ENCODE measurements at regions not wholly inside any gene's neighbourhood (a gene's known extent, or its start where the extent isn't known, plus 50 kb on each side); places are given as distances from the start of the nearest gene placed in this dataset.
"Not testable (repeated sequence)": the region's sequence is repeated elsewhere in the genome, so short reads cannot be mapped to it uniquely, and the experiment has no call there.

DNA sequence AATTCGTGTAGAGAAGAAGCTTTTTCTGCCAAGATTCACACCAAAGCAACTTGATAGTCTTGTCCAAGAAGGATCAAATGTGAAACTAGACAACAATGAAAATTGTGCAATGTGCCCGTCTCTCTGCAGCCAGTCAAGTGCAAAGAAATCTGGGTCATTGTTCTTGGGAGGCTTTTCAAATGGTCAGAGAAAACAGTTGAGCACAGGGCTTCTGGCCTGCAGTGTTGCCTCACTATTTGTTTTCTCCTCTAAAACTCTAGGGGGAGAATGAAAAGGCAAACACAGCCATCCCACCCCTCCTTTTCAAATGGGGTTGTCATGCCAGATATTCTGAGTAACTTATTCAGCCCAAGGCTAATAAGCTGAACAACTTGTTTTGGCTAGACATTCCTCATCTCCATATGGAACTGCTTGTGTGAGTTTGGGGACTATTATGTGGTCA lies 417.6 kb upstream of the CDIN1 start:
- no peak for DNase-seq (ENCODE audit: low read depth in 3 of 3, low spot score in 1 of 3)

GRCh38 chr15:36163983-36164382 lies 415.4 kb upstream of the CDIN1 start:
- not testable (repeated sequence) for DNase-seq (ENCODE audit: low read depth in 3 of 3, low spot score in 1 of 3)

DNA sequence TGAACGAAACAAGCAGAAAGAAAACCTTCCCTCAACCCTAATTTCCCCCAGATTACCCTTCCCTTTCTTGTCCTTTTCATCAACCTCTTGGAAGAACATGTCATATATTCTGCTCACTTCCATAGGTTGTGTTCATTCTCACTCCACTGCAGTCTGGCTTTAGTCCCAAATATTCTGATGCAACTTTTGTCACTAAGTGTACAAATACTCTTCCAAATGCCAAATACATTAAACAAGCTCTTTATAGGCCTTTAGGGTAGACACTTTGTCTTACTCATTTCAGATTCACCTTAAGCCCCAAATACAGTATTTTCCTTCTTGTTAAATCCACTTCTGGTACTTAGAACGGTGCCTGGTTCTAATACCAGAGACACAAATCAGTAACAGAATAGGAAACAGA lies 406.5 kb upstream of the CDIN1 start:
- DNase-seq (ENCODE audit: low read depth in 3 of 3, low spot score in 1 of 3): no peak

GRCh38 chr15:36175186-36175740 lies 404.2 kb upstream of the CDIN1 start:
- no peak for DNase-seq (ENCODE audit: low read depth in 3 of 3, low spot score in 1 of 3)

DNA sequence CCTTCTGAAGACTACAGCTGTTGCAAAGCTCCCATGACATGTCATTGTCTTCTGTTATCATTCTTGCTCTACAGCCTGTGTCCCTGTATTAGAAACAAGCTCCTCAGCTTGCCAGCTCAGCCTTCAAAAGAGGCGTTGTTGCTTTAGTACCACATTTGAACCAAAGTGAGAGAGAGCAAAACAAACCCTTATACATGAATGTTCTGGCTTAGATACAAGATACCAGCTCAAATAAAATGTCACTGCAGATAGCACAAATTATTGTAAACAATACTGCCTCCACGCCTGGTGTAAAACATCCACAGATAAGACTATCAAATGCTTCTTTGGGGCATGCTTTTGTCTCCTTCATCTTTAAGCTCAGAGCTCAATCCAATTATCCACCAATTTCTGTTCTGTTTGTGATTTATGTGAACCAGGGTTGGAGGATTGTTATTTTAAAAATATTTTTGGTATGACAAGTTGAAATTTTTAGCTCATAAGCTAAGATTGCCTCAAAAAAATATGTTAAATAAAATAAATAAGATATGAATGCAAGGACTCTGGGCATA lies 403.6 kb upstream of the CDIN1 start:
- no peak for DNase-seq (ENCODE audit: low read depth in 3 of 3, low spot score in 1 of 3)

DNA sequence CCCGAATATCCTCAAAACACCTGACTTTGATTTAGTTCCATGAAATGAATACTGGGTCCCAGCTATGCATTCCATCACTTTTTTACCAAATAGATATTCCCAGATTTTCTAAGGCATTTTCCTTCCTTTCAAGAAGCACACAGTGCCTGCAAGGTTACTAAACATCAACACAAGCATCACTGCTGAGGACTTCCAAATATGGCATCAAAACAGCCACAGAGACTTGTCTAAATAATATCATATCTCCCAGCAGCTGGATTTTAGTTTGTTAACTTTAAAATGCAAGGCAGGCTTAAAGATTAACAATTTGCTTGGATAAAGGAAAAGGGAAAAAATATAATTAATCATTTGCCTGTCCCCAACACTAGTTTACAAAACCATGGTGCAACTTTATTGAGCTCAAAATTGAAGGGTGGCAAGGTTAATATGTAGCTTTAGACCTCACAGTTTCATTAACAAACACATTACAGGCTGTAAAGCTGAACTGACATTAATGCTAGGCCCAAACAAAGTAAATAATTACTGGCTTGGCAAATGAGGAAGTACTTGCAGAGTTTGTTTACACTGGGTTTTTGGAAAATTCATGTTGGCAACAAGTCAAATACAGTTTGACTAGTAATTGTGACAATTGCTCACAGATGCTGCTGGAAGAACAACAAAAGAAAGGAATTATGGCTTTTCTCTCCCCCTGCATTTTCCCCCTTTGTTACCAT lies 401.7 kb upstream of the CDIN1 start:
- DNase-seq (ENCODE audit: low read depth in 3 of 3, low spot score in 1 of 3): no peak

DNA sequence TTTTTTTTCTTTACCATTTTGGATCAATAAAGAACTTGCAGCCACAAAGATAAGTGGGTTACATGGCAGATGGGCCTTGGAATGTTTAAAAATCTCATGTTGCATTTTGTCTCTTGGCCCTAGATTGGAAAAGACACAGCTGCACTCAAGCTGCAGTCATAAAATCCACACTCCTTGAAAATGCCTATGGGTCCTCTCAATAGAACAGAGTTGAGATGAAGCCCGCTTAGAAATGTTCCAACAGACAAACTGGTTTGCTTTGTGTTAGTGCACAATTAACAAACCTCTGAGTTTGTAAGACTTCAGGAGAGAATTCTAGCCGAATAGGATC lies 401.2 kb upstream of the CDIN1 start:
- no peak for DNase-seq (ENCODE audit: low read depth in 3 of 3, low spot score in 1 of 3)

GRCh38 chr15:36183201-36183600 lies 396.2 kb upstream of the CDIN1 start:
- no peak for DNase-seq (ENCODE audit: low read depth in 3 of 3, low spot score in 1 of 3)

GRCh38 chr15:36185438-36185837 lies 394.0 kb upstream of the CDIN1 start:
- no peak for DNase-seq (ENCODE audit: low read depth in 3 of 3, low spot score in 1 of 3)

DNA sequence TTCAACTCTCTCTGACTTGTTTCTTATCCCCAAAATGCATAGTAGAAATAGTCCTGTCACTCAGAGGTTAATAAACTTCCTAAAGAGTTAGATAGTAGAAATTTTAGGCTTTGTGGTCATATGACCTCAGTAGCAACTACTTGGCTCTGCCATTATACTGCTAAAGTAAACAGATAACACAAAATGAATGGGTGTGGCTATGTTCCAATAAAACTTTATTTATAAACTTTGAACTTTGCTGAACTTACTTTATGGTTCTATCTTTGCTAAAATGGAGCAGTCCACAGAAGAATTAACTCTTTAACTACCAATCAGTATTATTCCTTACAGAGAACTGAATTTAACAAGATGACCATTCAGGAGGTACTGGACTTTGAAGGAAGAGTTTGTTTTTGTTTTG lies 393.6 kb upstream of the CDIN1 start:
- no peak for DNase-seq (ENCODE audit: low read depth in 3 of 3, low spot score in 1 of 3)

- no peak for DNase-seq (ENCODE audit: low read depth in 3 of 3, low spot score in 1 of 3)
Measured at GRCh38 chr15:36186376-36186775, 393.1 kb upstream of the CDIN1 start.

DNA sequence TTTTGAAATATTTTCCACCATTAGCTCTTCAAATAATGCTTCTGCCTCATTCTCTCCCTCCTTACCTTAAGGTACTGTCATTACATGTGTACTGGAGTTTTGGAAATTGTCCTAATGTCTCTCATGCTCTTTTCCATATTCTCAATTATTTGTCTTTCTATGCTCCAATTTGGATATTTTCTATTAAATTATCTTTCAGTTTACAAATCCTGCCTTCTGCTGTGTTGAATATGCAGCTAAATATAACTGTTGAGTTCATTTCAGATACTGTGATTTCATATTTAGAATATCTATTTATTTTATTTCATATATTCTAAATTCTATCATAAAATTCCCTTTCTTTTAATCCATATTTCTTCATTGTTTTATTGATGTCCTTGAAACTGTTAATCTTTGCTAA lies 388.0 kb upstream of the CDIN1 start:
- no peak for DNase-seq (ENCODE audit: low read depth in 3 of 3, low spot score in 1 of 3)

- DNase-seq (ENCODE audit: low read depth in 3 of 3, low spot score in 1 of 3): not testable (repeated sequence)
Measured at GRCh38 chr15:36195361-36196007, 383.9 kb upstream of the CDIN1 start.

- no peak for DNase-seq (ENCODE audit: low read depth in 3 of 3, low spot score in 1 of 3)
Measured at GRCh38 chr15:36208868-36209582, 370.4 kb upstream of the CDIN1 start.

DNA sequence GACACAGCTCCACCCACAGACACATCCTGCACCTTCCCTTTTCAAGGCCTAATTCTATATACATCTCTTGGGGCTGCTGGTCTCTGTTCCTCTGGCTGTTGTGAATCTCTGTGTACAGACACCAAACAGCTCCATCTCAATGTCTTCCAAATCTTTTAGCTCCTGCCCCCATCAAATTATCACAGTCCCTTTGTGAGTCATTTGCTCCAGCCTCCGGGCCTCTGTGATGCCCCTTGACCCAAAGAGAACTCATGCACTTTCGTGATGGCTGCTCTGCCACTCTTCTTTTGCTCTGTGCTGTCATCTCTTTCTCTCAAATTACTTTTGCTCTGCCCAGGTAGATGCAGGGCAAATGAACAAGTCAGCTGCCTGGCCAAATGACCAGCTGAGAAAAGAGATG lies 369.0 kb upstream of the CDIN1 start:
- no peak for DNase-seq (ENCODE audit: low read depth in 3 of 3, low spot score in 1 of 3)

GRCh38 chr15:36218322-36218721 lies 361.1 kb upstream of the CDIN1 start:
- no peak for DNase-seq (ENCODE audit: low read depth in 3 of 3, low spot score in 1 of 3)

DNA sequence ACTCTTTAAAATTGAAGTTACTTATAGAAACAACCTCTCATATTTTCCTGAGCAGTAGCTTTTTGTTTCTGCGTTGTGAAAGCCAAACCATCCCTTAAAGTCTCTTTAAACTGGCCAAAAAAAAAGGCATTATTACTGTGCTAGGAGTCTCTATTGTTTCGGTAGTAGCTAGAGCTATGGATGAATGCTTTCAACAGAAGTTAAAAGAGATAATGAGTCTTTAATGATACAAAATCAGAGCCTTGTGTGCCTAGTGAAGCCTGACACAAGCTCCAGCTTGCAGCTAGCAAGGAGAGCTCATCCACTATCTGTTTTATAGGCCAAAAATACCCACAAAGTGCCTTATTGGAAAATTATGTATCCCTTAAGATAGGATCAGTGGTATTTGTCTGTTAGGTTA lies 360.4 kb upstream of the CDIN1 start:
- no peak for DNase-seq (ENCODE audit: low read depth in 3 of 3, low spot score in 1 of 3)

DNA sequence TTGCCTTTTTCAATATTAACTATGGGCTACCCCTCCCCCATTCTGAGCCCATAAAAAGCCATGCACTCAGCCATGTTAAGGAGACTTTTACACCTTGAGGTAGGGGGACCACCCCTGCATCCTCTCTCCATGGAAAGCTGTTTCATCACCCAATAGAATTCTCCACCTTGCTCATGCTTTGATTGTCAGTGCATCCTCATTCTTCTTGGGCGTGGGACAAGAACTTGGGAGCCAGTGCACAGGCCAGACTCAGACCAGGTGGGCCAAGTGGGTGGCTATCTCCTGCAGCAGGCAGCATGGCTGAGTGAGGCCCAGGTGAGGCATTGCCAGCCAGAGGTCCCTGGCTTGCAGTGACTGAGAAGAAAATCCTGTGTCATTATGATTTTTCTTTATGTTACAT lies 357.4 kb upstream of the CDIN1 start:
- no peak for DNase-seq (ENCODE audit: low read depth in 3 of 3, low spot score in 1 of 3)

- DNase-seq (ENCODE audit: low read depth in 3 of 3, low spot score in 1 of 3): no peak
Measured at GRCh38 chr15:36230776-36231175, 348.6 kb upstream of the CDIN1 start.

DNA sequence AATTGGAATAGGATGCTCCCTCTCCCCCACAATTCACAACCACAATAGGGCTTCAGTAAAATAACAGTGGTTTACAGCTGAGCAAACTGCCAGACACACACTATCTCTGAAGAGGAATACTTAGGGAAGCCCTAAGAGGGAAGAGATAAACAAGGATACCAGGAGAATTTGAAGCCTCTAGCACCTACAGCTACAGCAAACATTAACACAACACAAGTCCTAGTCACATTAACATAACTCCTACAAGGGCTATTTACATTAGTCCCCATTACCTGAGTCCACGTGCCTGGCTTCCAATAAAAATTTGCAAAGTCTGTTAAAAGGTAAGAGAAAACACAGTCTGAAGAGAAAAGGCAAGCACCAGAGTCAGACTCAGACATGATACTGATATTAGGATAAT lies 346.9 kb upstream of the CDIN1 start:
- no peak for DNase-seq (ENCODE audit: low read depth in 3 of 3, low spot score in 1 of 3)

- no peak for DNase-seq (ENCODE audit: low read depth in 3 of 3, low spot score in 1 of 3)
Measured at GRCh38 chr15:36234743-36235142, 344.7 kb upstream of the CDIN1 start.

DNA sequence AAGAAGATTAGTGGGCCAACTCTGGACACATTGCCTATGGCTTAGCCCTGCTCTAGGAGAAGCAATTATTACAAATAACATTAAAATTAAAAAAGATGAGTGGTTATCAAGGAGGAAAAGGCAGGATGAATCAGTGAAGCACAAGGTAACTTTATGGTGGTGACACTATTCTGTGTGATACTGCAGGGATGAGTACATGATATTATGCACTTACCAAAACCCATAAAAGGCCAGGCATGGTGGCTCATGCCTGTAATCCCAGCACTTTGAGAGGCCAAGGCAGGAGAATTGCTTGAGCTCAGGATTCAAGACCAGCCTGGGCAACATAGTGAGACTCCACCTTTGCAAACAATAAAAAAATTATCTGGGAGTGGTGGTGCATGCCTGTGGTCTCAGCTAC lies 344.3 kb upstream of the CDIN1 start:
- no peak for DNase-seq (ENCODE audit: low read depth in 3 of 3, low spot score in 1 of 3)
